ENCODE measurements at regions not wholly inside any gene's neighbourhood (a gene's known extent, or its start where the extent isn't known, plus 50 kb on each side); places are given as distances from the start of the nearest gene placed in this dataset.

- no peak for DNase-seq (ENCODE audit: low spot score)
- no peak for FAIRE-seq
These were observed 55.1 kb upstream of the SLC1A1 start for GRCh38 chr9:4435197-4435596.

DNA sequence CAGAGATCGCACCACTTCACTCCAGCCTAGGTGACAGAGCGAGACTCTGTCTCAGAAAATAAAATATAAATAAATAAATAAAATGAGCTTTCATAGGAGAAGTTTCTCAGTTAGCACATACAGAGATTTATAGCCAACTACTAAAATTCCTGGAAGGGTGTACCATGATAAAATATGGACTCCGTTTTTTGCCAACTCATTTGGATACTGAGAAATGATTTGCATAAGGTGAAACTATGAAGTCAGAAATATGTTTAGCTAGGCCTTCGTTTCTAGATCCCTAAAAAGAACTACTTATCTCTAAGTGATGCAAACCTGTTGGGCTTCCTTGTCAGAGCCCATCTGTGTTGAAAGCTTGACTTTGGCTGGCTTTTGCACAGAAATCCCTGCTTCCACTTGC lies 56.9 kb upstream of the SLC1A1 start:
- FAIRE-seq (no peak), DNase-seq (ENCODE audit: low spot score) (no peak)

- FAIRE-seq = no peak
- no peak for DNase-seq (ENCODE audit: low spot score)
These were observed 59.6 kb upstream of the SLC1A1 start for GRCh38 chr9:4430432-4431261.

- DNase-seq (ENCODE audit: low spot score) (no peak), FAIRE-seq (no peak)
These were observed 64.8 kb upstream of the SLC1A1 start for GRCh38 chr9:4425319-4426045.

- DNase-seq (ENCODE audit: low spot score) (no peak), FAIRE-seq (no peak)
These were observed 65.4 kb upstream of the SLC1A1 start for GRCh38 chr9:4424891-4425290.

- no peak for DNase-seq (ENCODE audit: low spot score)
- FAIRE-seq = no peak
These were observed 66.2 kb upstream of the SLC1A1 start for GRCh38 chr9:4424038-4424437.

DNA sequence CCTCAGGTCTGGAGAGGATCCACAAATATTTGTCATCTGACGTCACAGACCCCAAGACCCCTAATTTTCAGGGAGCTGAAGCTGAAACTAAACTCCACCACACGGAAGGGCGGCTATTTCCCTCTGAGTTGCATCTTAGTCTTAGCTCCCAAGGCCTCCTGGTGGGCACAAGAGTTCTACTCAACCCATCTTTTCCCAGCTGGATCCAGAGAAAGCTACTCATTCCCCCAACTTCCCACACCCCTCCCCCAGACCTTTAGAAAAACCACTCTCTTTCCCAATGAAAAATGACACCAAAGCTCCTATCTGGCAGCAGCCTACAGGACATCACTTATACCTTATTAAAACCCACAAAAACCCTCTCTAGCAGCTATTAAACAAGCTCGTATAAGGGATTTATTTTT lies 67.1 kb upstream of the SLC1A1 start:
- DNase-seq (ENCODE audit: low spot score) (no peak), FAIRE-seq (no peak)

DNA sequence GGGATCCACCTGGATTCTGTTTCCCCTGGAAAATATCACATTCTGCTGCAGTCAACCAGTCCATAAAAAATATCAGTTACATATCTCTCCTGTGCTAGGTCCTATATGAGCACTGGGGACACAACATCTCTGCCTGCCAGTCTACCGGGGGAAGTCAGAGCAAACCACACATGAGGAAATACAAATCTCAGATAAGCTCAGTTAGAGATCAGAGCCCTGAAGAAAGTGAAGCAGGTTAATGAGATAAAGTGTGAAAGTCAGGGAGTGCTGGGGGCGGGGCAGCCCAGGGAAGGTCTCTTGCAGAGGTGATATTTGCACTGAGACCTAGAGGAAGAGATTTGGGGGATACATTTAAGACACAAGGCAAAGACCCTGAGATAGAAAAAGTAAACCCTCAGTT lies 67.8 kb upstream of the SLC1A1 start:
- DNase-seq (ENCODE audit: low spot score) = no peak
- no peak for FAIRE-seq

DNA sequence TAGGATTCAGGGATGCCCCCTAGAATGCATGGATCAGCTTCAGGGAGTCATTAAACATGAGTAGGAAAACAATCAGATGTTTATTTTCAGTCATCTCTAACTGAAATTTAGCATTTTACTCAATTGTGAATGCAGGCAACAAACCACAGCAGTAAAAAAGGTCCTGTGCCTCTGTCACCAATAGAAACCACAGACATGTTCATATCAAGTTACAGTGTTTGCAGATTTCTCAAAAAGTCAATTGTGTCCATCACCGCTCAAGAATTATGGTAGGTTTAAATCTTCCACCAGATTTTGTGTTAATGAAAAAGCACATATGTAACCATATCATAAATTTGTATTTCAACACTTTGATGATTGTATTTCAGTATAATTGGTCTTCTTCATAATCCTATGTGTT lies 68.4 kb upstream of the SLC1A1 start:
- FAIRE-seq = no peak
- no peak for DNase-seq (ENCODE audit: low spot score)

DNA sequence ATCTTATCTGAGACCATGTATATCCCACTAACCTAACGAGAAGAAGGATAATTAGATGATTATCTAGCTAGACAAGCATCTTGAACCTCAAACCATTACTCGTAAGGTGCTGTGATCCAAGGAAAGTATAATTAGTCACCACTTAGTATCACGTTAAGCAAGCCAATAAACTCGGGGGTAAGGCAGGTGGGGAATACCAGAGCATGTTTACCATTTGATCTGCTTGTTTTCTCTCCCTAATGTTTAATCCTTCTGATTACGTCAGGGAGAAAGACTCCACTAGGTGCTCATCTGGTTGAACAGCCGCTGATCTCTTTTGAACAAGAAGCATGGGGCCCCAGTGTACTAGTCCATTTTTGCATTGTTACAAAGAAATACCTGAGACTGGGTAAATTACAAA lies 69.9 kb upstream of the SLC1A1 start:
- no peak for FAIRE-seq
- no peak for DNase-seq (ENCODE audit: low spot score)

DNA sequence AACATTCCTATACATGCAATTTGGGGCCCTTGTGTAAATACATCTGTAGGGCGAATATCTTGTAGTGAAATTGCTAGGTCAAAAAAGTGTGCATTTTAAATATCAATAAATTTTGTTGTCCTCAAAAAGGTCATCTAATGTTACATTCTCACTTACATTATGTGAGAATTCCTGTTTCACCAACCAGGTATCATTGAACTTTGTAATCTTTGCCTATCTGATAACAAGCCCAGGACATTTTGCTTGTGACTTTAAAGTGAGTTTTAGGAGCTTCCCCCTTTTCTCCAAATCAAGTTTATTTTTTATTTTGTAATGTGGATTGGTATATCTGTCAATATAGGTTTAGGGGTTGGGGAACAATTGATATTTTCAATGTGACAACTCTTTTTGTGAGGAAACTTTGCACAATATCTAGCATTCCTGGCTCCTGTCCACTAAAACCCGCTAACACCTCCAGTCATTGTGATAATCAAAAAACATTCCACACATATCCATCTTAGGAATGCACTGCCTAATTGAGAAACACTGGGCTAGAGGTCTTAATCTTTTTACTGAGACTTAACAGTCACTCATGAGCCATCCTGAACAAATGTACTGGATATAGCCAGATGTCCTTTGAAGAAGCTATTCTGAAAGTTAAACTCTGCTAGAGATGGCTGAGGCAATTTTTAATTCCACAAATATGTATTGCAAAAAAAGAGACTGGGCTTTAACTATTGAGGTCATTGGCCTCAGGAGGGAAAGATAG lies 72.5 kb upstream of the SLC1A1 start:
- FAIRE-seq (no peak), DNase-seq (ENCODE audit: low spot score) (no peak)

GRCh38 chr9:4416467-4416866 lies 73.8 kb upstream of the SLC1A1 start:
- DNase-seq (ENCODE audit: low spot score) = no peak
- FAIRE-seq = no peak

GRCh38 chr9:4415281-4415680 lies 75.0 kb upstream of the SLC1A1 start:
- no peak for DNase-seq (ENCODE audit: low spot score)
- no peak for FAIRE-seq

DNA sequence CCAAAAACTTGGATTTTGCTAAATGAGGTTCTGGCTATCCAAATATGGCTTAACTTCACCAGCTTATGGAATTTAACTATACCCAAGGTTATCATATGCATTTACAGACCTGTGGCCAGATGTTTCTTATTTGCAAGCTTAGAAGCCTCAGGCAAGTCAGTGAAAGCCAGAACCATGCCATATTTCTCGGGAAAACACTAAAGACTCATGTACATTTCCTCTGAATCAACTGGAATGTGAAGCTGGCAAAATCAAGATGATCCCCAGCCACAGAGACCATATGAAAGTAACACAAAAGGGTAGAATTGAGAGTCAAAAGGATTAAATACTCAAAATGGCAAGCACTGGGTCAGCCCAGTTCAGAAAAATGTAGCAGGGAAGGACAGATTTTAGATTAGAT lies 76.4 kb upstream of the SLC1A1 start:
- FAIRE-seq (no peak), DNase-seq (ENCODE audit: low spot score) (no peak)

DNA sequence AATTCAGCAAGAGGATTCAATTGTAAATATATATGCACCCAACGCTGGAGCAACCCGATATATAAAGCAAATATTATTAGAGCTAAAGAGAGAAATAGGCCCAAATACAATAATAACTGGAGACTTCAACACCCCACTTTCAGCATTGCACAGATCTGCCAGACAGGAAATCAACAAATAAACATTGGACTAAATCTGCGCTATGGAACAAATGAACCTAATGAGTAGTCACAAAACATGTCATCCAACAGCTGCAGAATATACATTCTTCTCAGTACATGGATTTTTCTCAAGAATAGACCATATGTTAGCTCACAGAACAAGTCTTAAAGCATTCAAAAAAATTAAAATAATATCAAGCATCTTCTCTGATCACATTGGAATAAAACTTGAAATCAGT lies 86.1 kb upstream of the SLC1A1 start:
- no peak for FAIRE-seq
- DNase-seq (ENCODE audit: low spot score) = no peak

DNA sequence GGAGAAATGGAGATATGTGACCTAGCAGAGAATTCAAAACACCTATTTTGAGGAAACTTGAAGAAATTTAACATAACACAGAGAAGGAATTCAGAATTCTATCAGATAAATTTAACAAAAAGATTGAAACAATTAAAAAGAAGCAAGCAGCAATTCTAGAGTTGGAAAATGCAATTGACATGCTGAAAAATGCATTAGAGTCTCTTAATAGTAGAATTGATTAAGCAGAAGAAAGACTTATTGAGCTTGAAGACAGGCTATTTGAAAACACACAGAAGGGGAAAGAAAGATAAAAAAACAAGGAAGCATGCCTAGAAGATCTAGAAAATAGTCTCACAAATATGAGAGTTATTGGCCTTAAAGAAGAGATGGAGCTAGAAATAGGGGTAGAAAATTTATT lies 87.8 kb upstream of the SLC1A1 start:
- DNase-seq (ENCODE audit: low spot score) = no peak
- no peak for FAIRE-seq

DNA sequence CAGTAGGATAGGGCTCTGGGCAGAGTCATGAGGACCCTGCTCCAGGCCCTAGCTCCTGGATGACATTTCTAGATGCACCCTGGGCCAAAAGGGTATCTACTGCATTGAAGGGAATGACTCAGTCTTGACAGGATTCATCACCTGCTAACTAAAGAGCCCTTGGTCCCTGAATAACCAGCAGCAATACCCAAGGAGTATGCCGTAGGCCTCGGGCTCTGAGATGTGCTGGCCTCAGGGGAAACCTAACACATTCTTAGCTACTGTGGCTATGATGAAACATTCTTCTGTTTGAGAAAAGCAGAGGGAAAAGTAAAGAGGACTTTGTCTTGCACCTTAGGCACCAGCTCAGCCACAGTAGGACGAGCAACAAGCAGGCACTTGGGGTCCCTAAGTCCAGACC lies 89.5 kb upstream of the SLC1A1 start:
- FAIRE-seq (no peak), DNase-seq (ENCODE audit: low spot score) (no peak)

- FAIRE-seq (no peak), DNase-seq (ENCODE audit: low spot score) (no peak)
These were observed 92.4 kb upstream of the SLC1A1 start for GRCh38 chr9:4397917-4398316.

GRCh38 chr9:4393806-4394523 lies 94.1 kb upstream of the GLIS3 start:
- FAIRE-seq = no peak
- no peak for DNase-seq (ENCODE audit: low spot score)

- FAIRE-seq = no peak
- no peak for DNase-seq (ENCODE audit: low spot score)
These were observed 89.9 kb upstream of the GLIS3 start for GRCh38 chr9:4389755-4390154.

GRCh38 chr9:4389003-4389402 lies 89.1 kb upstream of the GLIS3 start:
- DNase-seq (ENCODE audit: low spot score) (no peak), FAIRE-seq (no peak)

GRCh38 chr9:4386819-4387218 lies 87.0 kb upstream of the GLIS3 start:
- FAIRE-seq = no peak
- DNase-seq (ENCODE audit: low spot score) = no peak
